ENCODE measurements at regions not wholly inside any gene's neighbourhood (a gene's known extent, or its start where the extent isn't known, plus 50 kb on each side); places are given as distances from the start of the nearest gene placed in this dataset.

DNA sequence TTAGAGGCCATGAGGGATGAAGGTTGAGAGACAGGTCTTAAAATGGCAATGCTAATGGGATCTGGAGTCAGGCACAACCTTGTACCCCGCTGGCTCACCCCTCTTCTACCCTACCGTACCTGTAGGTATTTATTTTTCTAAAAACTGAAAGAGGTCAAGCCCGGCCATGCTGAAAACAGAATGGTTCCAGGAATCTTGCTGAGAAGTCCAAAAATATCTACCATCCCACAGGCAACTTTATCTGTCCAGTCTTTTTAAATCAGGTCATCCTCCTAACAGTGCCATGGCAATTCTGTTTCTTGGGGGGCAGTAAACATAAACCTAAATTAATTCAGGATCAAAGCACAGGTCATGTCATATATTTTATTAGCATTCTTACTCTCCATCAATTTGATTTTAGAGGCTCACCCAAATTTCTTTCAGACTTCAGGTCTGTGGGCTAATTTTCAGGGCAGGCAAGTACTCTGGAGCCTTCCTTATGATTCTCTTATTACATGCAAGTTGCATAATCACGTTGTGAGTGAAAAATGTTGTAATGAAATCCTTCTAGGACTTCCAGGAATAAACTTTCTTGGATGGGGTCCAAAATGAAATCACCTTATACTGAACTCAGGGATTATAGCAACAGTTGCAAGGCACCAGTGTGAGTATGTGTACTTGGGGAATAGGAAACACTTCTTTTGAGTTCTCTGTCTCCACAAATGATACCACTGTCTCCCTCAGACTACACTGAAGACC lies 102.7 kb upstream of the NREP start:
- ChIA-PET POLR2A (no interaction called here), CTCF (no interaction called here)
- Mint-ChIP-seq H3K4me3 (no peak overlapping the region), H3K4me1 (ENCODE audit: low read depth) (no peaks in the 10 kb centered on the region), H3K27ac (no peak overlapping the region), H3K27me3 (peaks cover 1% of the 10 kb centered on the region), H3K9me3 (no peaks in the 10 kb centered on the region), H3K36me3 (ENCODE audit: low read depth) (no peaks in the 10 kb centered on the region)
- intact Hi-C loops (cut with micrococcal nuclease): no loop called here
- no peak for DNase-seq
- no peak for ATAC-seq
- TF ChIP-seq, protein P1, sequence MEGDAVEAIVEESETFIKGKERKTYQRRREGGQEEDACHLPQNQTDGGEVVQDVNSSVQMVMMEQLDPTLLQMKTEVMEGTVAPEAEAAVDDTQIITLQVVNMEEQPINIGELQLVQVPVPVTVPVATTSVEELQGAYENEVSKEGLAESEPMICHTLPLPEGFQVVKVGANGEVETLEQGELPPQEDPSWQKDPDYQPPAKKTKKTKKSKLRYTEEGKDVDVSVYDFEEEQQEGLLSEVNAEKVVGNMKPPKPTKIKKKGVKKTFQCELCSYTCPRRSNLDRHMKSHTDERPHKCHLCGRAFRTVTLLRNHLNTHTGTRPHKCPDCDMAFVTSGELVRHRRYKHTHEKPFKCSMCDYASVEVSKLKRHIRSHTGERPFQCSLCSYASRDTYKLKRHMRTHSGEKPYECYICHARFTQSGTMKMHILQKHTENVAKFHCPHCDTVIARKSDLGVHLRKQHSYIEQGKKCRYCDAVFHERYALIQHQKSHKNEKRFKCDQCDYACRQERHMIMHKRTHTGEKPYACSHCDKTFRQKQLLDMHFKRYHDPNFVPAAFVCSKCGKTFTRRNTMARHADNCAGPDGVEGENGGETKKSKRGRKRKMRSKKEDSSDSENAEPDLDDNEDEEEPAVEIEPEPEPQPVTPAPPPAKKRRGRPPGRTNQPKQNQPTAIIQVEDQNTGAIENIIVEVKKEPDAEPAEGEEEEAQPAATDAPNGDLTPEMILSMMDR (IDR thresholded peaks at IDR 0.05): no peak

DNA sequence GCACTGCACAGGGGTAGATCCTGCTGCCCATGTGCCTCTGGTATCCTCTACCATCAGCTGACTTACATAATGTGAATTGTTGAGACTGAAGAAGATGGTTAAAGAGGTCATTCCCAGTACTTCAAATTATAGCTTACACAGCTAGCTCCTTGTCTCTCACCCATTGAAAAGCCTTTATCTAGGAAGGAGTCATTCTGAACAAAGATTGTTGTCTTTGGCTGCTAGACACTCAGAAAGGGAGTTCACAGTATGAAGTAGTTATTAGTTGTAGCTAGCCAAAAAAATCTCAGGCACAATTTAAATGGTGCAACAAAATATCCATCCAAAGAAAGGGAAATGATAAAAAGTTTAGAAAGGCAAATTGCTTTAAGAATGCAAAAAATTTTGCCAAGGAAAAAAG lies 102.0 kb upstream of the NREP start:
- H3K27me3 Mint-ChIP-seq: peaks cover 1% of the 10 kb centered on the region
- ChIA-PET CTCF (no interaction called here), POLR2A (no interaction called here)
- no peak overlapping the region for H3K4me3 Mint-ChIP-seq
- H3K36me3 Mint-ChIP-seq (ENCODE audit: low read depth): no peaks in the 10 kb centered on the region
- H3K4me1 Mint-ChIP-seq (ENCODE audit: low read depth): peaks cover 1% of the 10 kb centered on the region
- no peak overlapping the region for H3K27ac Mint-ChIP-seq
- DNase-seq (no peak), ATAC-seq (no peak)
- TF ChIP-seq, protein P1 (IDR thresholded peaks at IDR 0.05): no peak
- intact Hi-C loops (cut with micrococcal nuclease): no loop called here
- no peaks in the 10 kb centered on the region for H3K9me3 Mint-ChIP-seq

DNA sequence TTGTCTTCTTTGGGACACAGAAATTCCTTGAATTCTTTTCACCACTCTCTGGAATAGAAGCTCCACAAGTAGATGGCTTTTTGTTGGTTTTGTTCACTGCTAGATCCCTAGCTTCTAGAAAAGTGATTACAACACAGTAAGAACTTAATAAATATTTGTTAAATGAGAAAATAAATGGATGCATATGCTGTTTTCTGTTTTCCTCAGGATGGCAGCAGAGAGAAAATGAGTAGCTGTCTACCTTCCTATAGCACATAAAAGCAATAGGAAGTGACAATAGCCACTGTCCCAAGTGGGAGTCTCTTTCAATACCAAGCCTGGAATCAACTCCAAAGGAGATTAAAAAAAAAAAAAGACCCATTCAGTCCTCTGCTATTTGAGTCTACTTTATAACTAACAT lies 100.6 kb upstream of the NREP start:
- no peak for ATAC-seq
- no peak for DNase-seq
- TF ChIP-seq, protein P1 (IDR thresholded peaks at IDR 0.05): no peak
- CTCF ChIA-PET: no interaction called here
- intact Hi-C loops (cut with micrococcal nuclease): no loop called here
- Mint-ChIP-seq H3K36me3 (ENCODE audit: low read depth) (no peaks in the 10 kb centered on the region), H3K4me3 (no peak overlapping the region), H3K27me3 (peaks cover 1% of the 10 kb centered on the region), H3K4me1 (ENCODE audit: low read depth) (peaks cover 5% of the 10 kb centered on the region), H3K9me3 (no peaks in the 10 kb centered on the region), H3K27ac (no peak overlapping the region)
- POLR2A ChIA-PET: no interaction called here

DNA sequence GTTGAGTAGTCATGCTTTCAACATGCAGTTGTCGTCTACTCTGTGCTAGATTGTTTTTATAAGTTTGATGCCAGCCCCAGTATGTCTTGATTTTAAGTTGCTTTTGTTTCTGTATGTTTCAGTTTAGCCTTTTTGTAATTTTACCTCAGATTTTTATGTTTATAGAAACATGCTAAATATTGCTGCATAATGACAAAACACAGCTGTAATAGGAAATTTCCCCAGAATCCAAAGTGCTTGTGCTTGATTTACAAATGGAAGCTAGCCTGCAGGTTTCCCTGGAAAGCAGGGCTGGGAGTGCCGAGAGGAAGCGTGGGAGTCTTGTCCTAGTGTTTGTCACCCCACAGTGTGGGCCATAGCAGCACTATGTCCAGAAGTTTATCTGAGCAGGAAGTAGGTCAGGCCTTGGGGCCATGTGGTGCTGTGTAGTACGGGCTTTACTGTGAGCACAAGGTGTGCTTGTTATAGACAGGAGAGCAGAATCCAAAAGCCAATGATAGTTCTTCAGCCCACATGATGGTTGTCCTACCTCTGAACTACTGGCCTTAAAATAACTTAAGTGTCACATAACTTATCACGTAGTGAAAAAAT lies 100.0 kb upstream of the NREP start:
- DNase-seq (no peak), ATAC-seq (no peak)
- Mint-ChIP-seq H3K27me3 (peaks cover 1% of the 10 kb centered on the region), H3K27ac (no peak overlapping the region), H3K4me3 (no peak overlapping the region), H3K4me1 (ENCODE audit: low read depth) (peaks cover 5% of the 10 kb centered on the region), H3K9me3 (no peaks in the 10 kb centered on the region), H3K36me3 (ENCODE audit: low read depth) (no peaks in the 10 kb centered on the region)
- TF ChIP-seq, protein P1 (IDR thresholded peaks at IDR 0.05): no peak
- POLR2A ChIA-PET: no interaction called here
- CTCF ChIA-PET: interaction anchor here (0.9 to 1.5 kb wide), 2 partner anchors 16 to 304 kb away, joined by 3 read pairs; no protein-coding TSS in a partner anchor
- intact Hi-C loops (cut with micrococcal nuclease): no loop called here

DNA sequence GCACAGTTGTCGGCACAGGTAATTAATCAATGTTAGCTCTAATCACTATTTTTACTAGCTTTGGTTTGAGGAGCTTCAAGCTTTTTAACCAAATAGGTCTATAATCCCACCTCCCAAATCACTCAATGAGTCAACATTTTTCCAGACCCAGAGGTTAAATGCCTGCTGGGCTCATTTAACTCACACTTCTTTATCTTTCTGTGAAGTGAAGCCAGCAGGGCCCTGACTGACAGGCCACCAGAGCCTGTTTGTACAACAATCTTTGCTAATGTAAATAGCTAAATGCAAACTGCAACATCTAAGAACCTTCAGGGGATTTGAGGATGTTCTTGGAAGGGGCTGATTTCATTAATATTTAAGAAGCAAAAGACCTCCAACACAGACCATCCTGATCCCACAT lies 98.4 kb upstream of the NREP start:
- Mint-ChIP-seq H3K9me3 (no peaks in the 10 kb centered on the region), H3K4me1 (ENCODE audit: low read depth) (peaks cover 5% of the 10 kb centered on the region), H3K27ac (no peak overlapping the region), H3K27me3 (peaks cover 1% of the 10 kb centered on the region), H3K4me3 (no peak overlapping the region), H3K36me3 (ENCODE audit: low read depth) (no peaks in the 10 kb centered on the region)
- TF ChIP-seq, protein P1 (IDR thresholded peaks at IDR 0.05): no peak
- intact Hi-C loops (cut with micrococcal nuclease): no loop called here
- ATAC-seq: no peak
- CTCF ChIA-PET: interaction anchor here (0.8 to 1.5 kb wide), 2 partner anchors 10 to 302 kb away, joined by 3 to 4 read pairs; no protein-coding TSS in a partner anchor
- no peak for DNase-seq
- POLR2A ChIA-PET: interaction anchor here (0.8 kb wide), 1 partner anchor 14 kb away, joined by 3 read pairs; no protein-coding TSS in a partner anchor
